ENCODE measurements at regions not wholly inside any gene's neighbourhood (a gene's known extent, or its start where the extent isn't known, plus 50 kb on each side); places are given as distances from the start of the nearest gene placed in this dataset.

DNA sequence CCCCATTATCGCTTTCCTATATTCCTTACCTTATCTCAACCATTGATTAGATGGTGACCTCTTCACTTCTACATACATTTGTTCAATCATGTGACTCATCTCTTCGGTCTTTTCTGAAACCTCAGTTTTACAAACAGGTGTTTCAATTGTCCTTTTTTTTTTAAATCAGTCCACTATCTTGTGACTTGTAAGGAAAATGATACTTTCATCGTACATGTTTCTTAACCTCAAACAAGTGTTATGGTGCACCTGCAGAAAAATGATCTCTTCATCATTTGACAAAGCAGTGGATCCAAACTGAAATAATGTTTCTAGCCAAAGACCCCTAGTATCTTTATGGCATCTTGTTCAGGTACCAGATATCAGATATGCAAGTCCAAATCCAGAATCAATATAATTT is 1157.2 kb downstream of the MRPL39 start:
- ChIA-PET CTCF (no interaction called here), POLR2A (no interaction called here)
- no peaks in the 10 kb centered on the region for H3K9me3 ChIP-seq (ENCODE audit: control extremely low read depth in 1 of 5, control insufficient read depth in 4 of 5, insufficient read depth in 2 of 5, low read depth in 1 of 5, low read length in 4 of 5)
- H3K4me1 ChIP-seq (ENCODE audit: control extremely low read depth in 1 of 4, control insufficient read depth in 4 of 4, insufficient read depth in 4 of 4, low read length in 3 of 4) = no peaks in the 10 kb centered on the region
- H3K27ac ChIP-seq (ENCODE audit: insufficient read depth in 1 of 2, low read depth in 1 of 2, low read length in 2 of 2, poor library complexity in 1 of 2, severe bottlenecking in 2 of 2) = no peak overlapping the region
- H3K4me3 ChIP-seq (ENCODE audit: control insufficient read depth in 1 of 7, extremely low read depth in 1 of 7, insufficient read depth in 4 of 7, low read depth in 2 of 7, low read length in 6 of 7) = no peak overlapping the region
- DNase-seq = no peak
- WGBS (ENCODE audit: insufficient coverage) = 93% methylated on average over 2 of the region's 3 CpGs
- peaks cover 0 to 12% (median 3%) of the 10 kb centered on the region in 4 experiments for H3K36me3 ChIP-seq (ENCODE audit: control insufficient read depth in 4 of 4, insufficient read depth in 4 of 4, low read length in 3 of 4)
- no peaks in the 10 kb centered on the region for H3K27me3 ChIP-seq (replicated peaks in 2 of 5; ENCODE audit: control insufficient read depth in 4 of 5, insufficient read depth in 5 of 5, low read length in 4 of 5)

DNA sequence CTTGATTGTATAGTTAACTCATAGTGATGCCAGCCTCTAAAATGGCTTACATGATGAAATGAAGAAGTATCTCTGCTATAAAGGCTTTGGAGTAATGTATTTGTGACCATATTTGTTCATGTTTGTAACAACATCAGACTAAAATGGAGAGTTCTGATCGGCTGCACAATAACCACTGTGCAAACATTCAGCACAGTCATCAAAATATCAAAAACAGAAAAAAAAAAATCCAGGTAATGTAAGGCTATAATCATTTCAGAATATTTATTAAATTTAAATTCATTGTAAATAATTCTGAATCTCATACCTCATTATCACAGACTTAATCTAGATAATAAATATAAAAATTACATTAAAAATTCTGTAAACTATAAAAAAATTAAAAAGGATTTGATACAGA is 1161.8 kb downstream of the MRPL39 start:
- ChIA-PET POLR2A (no interaction called here), CTCF (no interaction called here)
- peaks cover 0 to 42% (median 6%) of the 10 kb centered on the region in 4 experiments for H3K36me3 ChIP-seq (ENCODE audit: control insufficient read depth in 4 of 4, insufficient read depth in 4 of 4, low read length in 3 of 4)
- DNase-seq = no peak
- no peaks in the 10 kb centered on the region for H3K4me1 ChIP-seq (ENCODE audit: control extremely low read depth in 1 of 4, control insufficient read depth in 4 of 4, insufficient read depth in 4 of 4, low read length in 3 of 4)
- no CpG with 5 or more reads among the region's 1 CpG for WGBS (ENCODE audit: insufficient coverage)
- H3K27me3 ChIP-seq (replicated peaks in 2 of 5; ENCODE audit: control insufficient read depth in 4 of 5, insufficient read depth in 5 of 5, low read length in 4 of 5) = no peaks in the 10 kb centered on the region
- no peak overlapping the region for H3K27ac ChIP-seq (ENCODE audit: insufficient read depth in 1 of 2, low read depth in 1 of 2, low read length in 2 of 2, poor library complexity in 1 of 2, severe bottlenecking in 2 of 2)
- H3K4me3 ChIP-seq (ENCODE audit: control insufficient read depth in 1 of 7, extremely low read depth in 1 of 7, insufficient read depth in 4 of 7, low read depth in 2 of 7, low read length in 6 of 7) = no peak overlapping the region
- no peaks in the 10 kb centered on the region for H3K9me3 ChIP-seq (ENCODE audit: control extremely low read depth in 1 of 5, control insufficient read depth in 4 of 5, insufficient read depth in 2 of 5, low read depth in 1 of 5, low read length in 4 of 5)

DNA sequence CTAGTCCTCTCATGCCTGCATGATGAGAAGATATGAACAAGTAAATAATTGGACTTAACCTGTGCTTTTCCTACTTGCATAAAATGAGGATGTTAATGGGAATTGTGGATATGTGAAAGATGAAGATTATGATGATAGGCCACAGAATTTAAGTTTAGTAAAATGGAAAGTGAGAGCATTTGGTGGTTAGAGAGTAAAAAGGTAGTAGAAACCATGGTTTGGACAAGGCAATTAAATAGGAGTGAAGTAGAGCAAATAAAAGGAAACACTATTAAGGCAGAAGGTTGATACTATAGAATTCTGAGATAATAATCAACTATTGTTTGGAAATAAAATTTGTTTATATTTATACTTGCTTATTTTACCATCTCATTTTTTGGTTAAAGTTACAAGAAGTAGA is 1162.5 kb downstream of the MRPL39 start:
- no peaks in the 10 kb centered on the region for H3K27me3 ChIP-seq (replicated peaks in 2 of 5; ENCODE audit: control insufficient read depth in 4 of 5, insufficient read depth in 5 of 5, low read length in 4 of 5)
- ChIA-PET CTCF (no interaction called here), POLR2A (no interaction called here)
- no peaks in the 10 kb centered on the region for H3K4me1 ChIP-seq (ENCODE audit: control extremely low read depth in 1 of 4, control insufficient read depth in 4 of 4, insufficient read depth in 4 of 4, low read length in 3 of 4)
- no peaks in the 10 kb centered on the region for H3K9me3 ChIP-seq (ENCODE audit: control extremely low read depth in 1 of 5, control insufficient read depth in 4 of 5, insufficient read depth in 2 of 5, low read depth in 1 of 5, low read length in 4 of 5)
- no peak overlapping the region for H3K27ac ChIP-seq (ENCODE audit: insufficient read depth in 1 of 2, low read depth in 1 of 2, low read length in 2 of 2, poor library complexity in 1 of 2, severe bottlenecking in 2 of 2)
- peaks cover 0 to 42% (median 6%) of the 10 kb centered on the region in 4 experiments for H3K36me3 ChIP-seq (ENCODE audit: control insufficient read depth in 4 of 4, insufficient read depth in 4 of 4, low read length in 3 of 4)
- DNase-seq = no peak
- H3K4me3 ChIP-seq (ENCODE audit: control insufficient read depth in 1 of 7, extremely low read depth in 1 of 7, insufficient read depth in 4 of 7, low read depth in 2 of 7, low read length in 6 of 7) = no peak overlapping the region

DNA sequence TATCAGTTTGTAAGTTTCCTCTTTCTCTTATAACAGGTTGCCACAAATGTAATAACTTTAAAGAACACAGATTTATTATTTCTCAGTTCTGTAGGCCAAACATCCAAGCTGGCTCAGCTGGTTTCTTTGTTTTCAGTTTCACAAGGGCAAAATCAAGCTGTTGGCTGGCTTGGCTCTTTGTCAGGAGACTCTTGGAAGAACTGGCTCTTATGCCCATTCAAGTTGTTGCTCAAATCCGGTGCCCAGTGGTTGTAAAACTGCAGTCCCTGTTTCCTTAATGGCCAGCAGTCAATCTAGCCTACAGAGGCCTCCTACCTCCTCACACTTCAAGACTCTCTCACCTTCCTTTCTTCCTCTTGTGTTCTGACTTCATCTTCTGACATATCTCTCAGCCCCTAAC is 1171.0 kb downstream of the MRPL39 start:
- ChIA-PET CTCF (no interaction called here), POLR2A (no interaction called here)
- no peak for DNase-seq
- Histone ChIP-seq H3K36me3 (ENCODE audit: control insufficient read depth in 4 of 4, insufficient read depth in 4 of 4, low read length in 3 of 4) (peaks cover 0 to 27% (median 2%) of the 10 kb centered on the region in 4 experiments), H3K27me3 (replicated peaks in 2 of 5; ENCODE audit: control insufficient read depth in 4 of 5, insufficient read depth in 5 of 5, low read length in 4 of 5) (no peaks in the 10 kb centered on the region), H3K27ac (ENCODE audit: insufficient read depth in 1 of 2, low read depth in 1 of 2, low read length in 2 of 2, poor library complexity in 1 of 2, severe bottlenecking in 2 of 2) (no peak overlapping the region), H3K4me3 (ENCODE audit: control insufficient read depth in 1 of 7, extremely low read depth in 1 of 7, insufficient read depth in 4 of 7, low read depth in 2 of 7, low read length in 6 of 7) (no peak overlapping the region), H3K4me1 (ENCODE audit: control extremely low read depth in 1 of 4, control insufficient read depth in 4 of 4, insufficient read depth in 4 of 4, low read length in 3 of 4) (no peaks in the 10 kb centered on the region), H3K9me3 (ENCODE audit: control extremely low read depth in 1 of 5, control insufficient read depth in 4 of 5, insufficient read depth in 2 of 5, low read depth in 1 of 5, low read length in 4 of 5) (peaks cover 0 to 5% (median 0%) of the 10 kb centered on the region in 5 experiments)
- 100% methylated on average over 1 of the region's 1 CpG for WGBS (ENCODE audit: insufficient coverage)

DNA sequence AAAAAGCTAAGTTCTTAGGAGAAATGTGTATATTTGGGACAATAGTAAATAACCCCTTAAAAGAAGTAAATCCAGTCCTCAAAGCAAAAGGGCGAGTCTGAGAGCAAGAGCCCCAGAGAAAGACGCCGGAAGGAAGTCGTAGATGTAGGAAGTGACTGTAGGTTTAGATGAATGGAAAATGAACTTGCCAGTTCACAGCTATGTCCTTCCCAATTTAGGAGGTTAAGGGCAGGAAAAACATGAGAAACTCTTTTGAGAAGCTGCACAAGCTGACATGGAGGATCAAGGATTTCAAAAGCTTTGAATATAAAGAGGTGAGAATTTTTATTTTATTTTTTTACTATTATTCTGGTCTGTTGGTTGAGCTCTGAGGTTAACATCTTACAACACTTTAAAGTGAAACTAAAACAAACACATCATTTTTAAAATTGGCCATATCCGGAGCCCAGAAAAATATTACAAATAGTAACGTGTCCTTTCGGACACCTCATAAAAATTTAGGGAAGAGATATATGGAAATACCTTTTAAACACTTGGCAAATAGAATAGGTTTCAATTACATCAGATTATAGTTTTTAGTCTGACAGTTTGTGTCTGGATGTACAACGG is 1178.6 kb downstream of the MRPL39 start:
- DNase-seq = peak; percentile 45 to 80 (median 66)
- Histone ChIP-seq H3K4me1 (ENCODE audit: control extremely low read depth in 1 of 4, control insufficient read depth in 4 of 4, insufficient read depth in 4 of 4, low read length in 3 of 4) (peaks cover 0 to 22% (median 1%) of the 10 kb centered on the region in 4 experiments), H3K27ac (ENCODE audit: insufficient read depth in 1 of 2, low read depth in 1 of 2, low read length in 2 of 2, poor library complexity in 1 of 2, severe bottlenecking in 2 of 2) (peak overlapping the region; percentile 64 to 83), H3K36me3 (ENCODE audit: control insufficient read depth in 4 of 4, insufficient read depth in 4 of 4, low read length in 3 of 4) (no peaks in the 10 kb centered on the region), H3K9me3 (ENCODE audit: control extremely low read depth in 1 of 5, control insufficient read depth in 4 of 5, insufficient read depth in 2 of 5, low read depth in 1 of 5, low read length in 4 of 5) (no peaks in the 10 kb centered on the region), H3K4me3 (ENCODE audit: control insufficient read depth in 1 of 7, extremely low read depth in 1 of 7, insufficient read depth in 4 of 7, low read depth in 2 of 7, low read length in 6 of 7) (peak overlapping the region in 4 of 7 experiments; percentile 51 to 84 (median 74)), H3K27me3 (replicated peaks in 2 of 5; ENCODE audit: control insufficient read depth in 4 of 5, insufficient read depth in 5 of 5, low read length in 4 of 5) (no peaks in the 10 kb centered on the region)
- CTCF ChIA-PET = interaction anchor here (1.3 kb wide), 1 partner anchor 11 kb away, joined by 4 read pairs; no protein-coding TSS in a partner anchor
- POLR2A ChIA-PET = no interaction called here
- WGBS (ENCODE audit: insufficient coverage) = 0% methylated on average over 2 of the region's 8 CpGs

DNA sequence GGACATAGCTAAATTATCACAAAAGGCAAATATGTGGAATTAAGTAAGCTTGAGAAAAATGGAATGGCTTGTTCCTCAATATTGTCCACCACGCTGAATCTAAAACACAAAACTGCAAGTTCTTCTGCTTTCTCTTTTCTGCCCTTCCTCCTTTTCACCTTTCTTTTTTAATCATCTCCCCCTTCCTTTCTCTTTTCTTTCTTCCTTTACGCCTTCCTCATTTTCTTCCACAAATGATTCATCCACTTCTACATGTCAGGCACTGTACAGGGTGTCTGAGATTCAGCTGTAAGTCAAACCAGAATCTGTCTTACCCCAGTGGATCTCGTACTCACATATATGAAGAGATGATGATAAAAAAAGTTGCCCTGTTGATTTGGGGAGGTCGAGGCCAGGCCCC is 1182.5 kb downstream of the MRPL39 start:
- no peak overlapping the region for H3K27ac ChIP-seq (ENCODE audit: insufficient read depth in 1 of 2, low read depth in 1 of 2, low read length in 2 of 2, poor library complexity in 1 of 2, severe bottlenecking in 2 of 2)
- H3K4me1 ChIP-seq (ENCODE audit: control extremely low read depth in 1 of 4, control insufficient read depth in 4 of 4, insufficient read depth in 4 of 4, low read length in 3 of 4) = peaks cover 0 to 24% (median 1%) of the 10 kb centered on the region in 4 experiments
- POLR2A ChIA-PET = no interaction called here
- WGBS (ENCODE audit: insufficient coverage) = no CpG with 5 or more reads among the region's 4 CpGs
- peaks cover 0 to 6% (median 3%) of the 10 kb centered on the region in 5 experiments for H3K9me3 ChIP-seq (ENCODE audit: control extremely low read depth in 1 of 5, control insufficient read depth in 4 of 5, insufficient read depth in 2 of 5, low read depth in 1 of 5, low read length in 4 of 5)
- H3K27me3 ChIP-seq (replicated peaks in 2 of 5; ENCODE audit: control insufficient read depth in 4 of 5, insufficient read depth in 5 of 5, low read length in 4 of 5) = no peaks in the 10 kb centered on the region
- no peak overlapping the region for H3K4me3 ChIP-seq (ENCODE audit: control insufficient read depth in 1 of 7, extremely low read depth in 1 of 7, insufficient read depth in 4 of 7, low read depth in 2 of 7, low read length in 6 of 7)
- peak in 2 of 3 donors; percentile 12 to 38 for DNase-seq
- H3K36me3 ChIP-seq (ENCODE audit: control insufficient read depth in 4 of 4, insufficient read depth in 4 of 4, low read length in 3 of 4) = no peaks in the 10 kb centered on the region
- CTCF ChIA-PET = no interaction called here

DNA sequence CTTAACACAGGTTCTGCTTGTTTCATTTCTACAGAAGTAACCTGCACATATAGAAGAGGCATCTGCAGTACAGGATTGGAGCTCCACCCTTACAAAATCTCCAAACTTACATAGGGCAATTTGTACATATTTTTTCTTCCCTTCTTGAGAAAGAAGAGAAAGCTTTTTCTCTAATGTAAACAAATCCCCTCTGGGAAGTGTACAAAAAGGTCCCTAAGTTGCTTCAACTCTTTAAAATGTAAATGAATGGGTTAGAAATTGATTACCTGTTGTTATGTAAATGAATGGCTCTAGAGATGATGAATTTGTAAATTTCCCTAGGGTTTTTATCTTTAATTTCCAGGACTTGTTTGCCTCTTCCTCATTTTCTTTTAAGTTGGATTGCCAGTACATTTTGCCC is 1183.7 kb downstream of the MRPL39 start:
- POLR2A ChIA-PET = no interaction called here
- peak in 2 of 3 donors; percentile 13 to 26 for DNase-seq

More for the DNA sequence above, 1183.7 kb downstream of the MRPL39 start:
- H3K4me1 ChIP-seq (ENCODE audit: control extremely low read depth in 1 of 4, control insufficient read depth in 4 of 4, insufficient read depth in 4 of 4, low read length in 3 of 4) = peaks cover 0 to 18% (median 0%) of the 10 kb centered on the region in 4 experiments
- H3K27ac ChIP-seq (ENCODE audit: insufficient read depth in 1 of 2, low read depth in 1 of 2, low read length in 2 of 2, poor library complexity in 1 of 2, severe bottlenecking in 2 of 2) = no peak overlapping the region
- H3K4me3 ChIP-seq (ENCODE audit: control insufficient read depth in 1 of 7, extremely low read depth in 1 of 7, insufficient read depth in 4 of 7, low read depth in 2 of 7, low read length in 6 of 7) = peak overlapping the region in 1 of 7 experiments; percentile 9
- no peaks in the 10 kb centered on the region for H3K27me3 ChIP-seq (replicated peaks in 2 of 5; ENCODE audit: control insufficient read depth in 4 of 5, insufficient read depth in 5 of 5, low read length in 4 of 5)
- H3K36me3 ChIP-seq (ENCODE audit: control insufficient read depth in 4 of 4, insufficient read depth in 4 of 4, low read length in 3 of 4) = no peaks in the 10 kb centered on the region
- CTCF ChIA-PET = interaction anchor here (1.1 kb wide), 1 partner anchor 10 kb away, joined by 5 read pairs; no protein-coding TSS in a partner anchor
- H3K9me3 ChIP-seq (ENCODE audit: control extremely low read depth in 1 of 5, control insufficient read depth in 4 of 5, insufficient read depth in 2 of 5, low read depth in 1 of 5, low read length in 4 of 5) = peaks cover 0 to 16% (median 5%) of the 10 kb centered on the region in 5 experiments
